ENCODE measurements at regions not wholly inside any gene's neighbourhood (a gene's known extent, or its start where the extent isn't known, plus 50 kb on each side); places are given as distances from the start of the nearest gene placed in this dataset.

DNA sequence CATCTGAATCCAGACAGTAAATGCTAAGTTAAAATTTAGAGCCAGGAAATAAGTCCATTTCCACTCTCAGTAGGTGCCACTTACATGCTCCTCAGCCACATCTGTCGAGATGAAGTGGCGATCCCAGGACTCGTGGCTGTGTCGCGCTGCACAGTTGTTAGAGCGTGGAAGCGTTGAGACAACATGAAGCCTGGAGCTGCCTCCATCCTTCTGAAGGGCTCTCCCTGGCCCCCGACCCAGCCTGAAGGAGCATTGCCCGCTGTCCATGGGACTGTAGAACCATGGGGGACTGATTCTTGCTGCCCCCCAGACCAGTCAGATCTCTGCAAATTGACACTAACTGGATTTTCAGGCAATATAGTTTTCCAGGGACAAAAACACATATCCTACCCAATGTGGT lies 58.9 kb downstream of the IRX1 start:
- no peaks in the 10 kb centered on the region for H3K36me3 Mint-ChIP-seq (ENCODE audit: low read depth, unreplicated experiment)
- DNase-seq (ENCODE audit: low read depth): no peak
- Histone ChIP-seq H3K4me1 (ENCODE audit: insufficient read depth, low read length) (no peaks in the 10 kb centered on the region), H3K9me3 (ENCODE audit: insufficient read depth, low read depth, low read length) (peaks cover 3% of the 10 kb centered on the region), H3K4me2 (ENCODE audit: low read length) (no peak overlapping the region), H3K27me3 (ENCODE audit: insufficient read depth, low read length) (no peaks in the 10 kb centered on the region), H3K9ac (ENCODE audit: low read length) (no peak overlapping the region), H3K27ac (ENCODE audit: low read depth, low read length) (no peak overlapping the region), H4K20me1 (ENCODE audit: insufficient read depth, low read length) (no peaks in the 10 kb centered on the region), H3K36me3 (ENCODE audit: insufficient read depth, low read length) (no peaks in the 10 kb centered on the region), H3K79me2 (ENCODE audit: insufficient read depth, low read length) (no peaks in the 10 kb centered on the region), H3K4me3 (ENCODE audit: insufficient read depth, low read depth, low read length) (no peak overlapping the region), H2AFZ (ENCODE audit: low read depth, low read length) (no peak overlapping the region)
- peaks cover 2% of the 10 kb centered on the region for H3K4me1 Mint-ChIP-seq (ENCODE audit: low read depth, unreplicated experiment)
- FAIRE-seq: no peak
- TF ChIP-seq, protein P1, sequence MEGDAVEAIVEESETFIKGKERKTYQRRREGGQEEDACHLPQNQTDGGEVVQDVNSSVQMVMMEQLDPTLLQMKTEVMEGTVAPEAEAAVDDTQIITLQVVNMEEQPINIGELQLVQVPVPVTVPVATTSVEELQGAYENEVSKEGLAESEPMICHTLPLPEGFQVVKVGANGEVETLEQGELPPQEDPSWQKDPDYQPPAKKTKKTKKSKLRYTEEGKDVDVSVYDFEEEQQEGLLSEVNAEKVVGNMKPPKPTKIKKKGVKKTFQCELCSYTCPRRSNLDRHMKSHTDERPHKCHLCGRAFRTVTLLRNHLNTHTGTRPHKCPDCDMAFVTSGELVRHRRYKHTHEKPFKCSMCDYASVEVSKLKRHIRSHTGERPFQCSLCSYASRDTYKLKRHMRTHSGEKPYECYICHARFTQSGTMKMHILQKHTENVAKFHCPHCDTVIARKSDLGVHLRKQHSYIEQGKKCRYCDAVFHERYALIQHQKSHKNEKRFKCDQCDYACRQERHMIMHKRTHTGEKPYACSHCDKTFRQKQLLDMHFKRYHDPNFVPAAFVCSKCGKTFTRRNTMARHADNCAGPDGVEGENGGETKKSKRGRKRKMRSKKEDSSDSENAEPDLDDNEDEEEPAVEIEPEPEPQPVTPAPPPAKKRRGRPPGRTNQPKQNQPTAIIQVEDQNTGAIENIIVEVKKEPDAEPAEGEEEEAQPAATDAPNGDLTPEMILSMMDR (IDR thresholded peaks at IDR 0.05; ENCODE audit: insufficient read depth, low read depth, low read length): no peak
- no peak for TF ChIP-seq EZH2 (IDR thresholded peaks at IDR 0.05; ENCODE audit: insufficient read depth, low read length)
- H3K27me3 Mint-ChIP-seq (ENCODE audit: low read depth, unreplicated experiment): peaks cover 29% of the 10 kb centered on the region
- no peak overlapping the region for H3K27ac Mint-ChIP-seq (ENCODE audit: unreplicated experiment)
- H3K9me3 Mint-ChIP-seq (ENCODE audit: unreplicated experiment): no peaks in the 10 kb centered on the region
- no peak overlapping the region for H3K4me3 Mint-ChIP-seq (ENCODE audit: unreplicated experiment)

DNA sequence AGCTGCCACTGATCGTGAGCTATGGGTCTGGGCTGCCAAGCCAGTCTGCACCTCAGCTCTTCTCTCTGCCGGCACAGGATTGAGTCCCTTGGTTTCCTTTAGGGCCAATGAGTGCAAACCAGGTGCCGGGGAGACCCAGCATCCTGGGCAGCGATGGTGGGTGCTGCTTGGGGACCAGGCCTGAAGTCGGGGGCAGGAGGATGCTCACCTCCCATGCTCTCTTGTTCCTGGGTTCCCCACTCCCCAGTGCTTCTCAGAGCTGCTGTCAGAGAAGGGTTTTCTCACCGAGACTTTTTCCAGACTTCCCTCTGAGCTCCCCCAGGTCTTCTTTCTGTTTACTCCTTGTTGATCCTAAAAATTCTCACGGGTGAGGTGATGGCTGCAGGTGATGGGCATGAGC lies 61.2 kb downstream of the IRX1 start:
- no peak overlapping the region for H3K27ac ChIP-seq (ENCODE audit: low read depth, low read length)
- DNase-seq (ENCODE audit: low read depth) (no peak), FAIRE-seq (no peak)
- H3K36me3 ChIP-seq (ENCODE audit: insufficient read depth, low read length): no peaks in the 10 kb centered on the region
- Mint-ChIP-seq H3K27ac (ENCODE audit: unreplicated experiment) (no peak overlapping the region), H3K4me1 (ENCODE audit: low read depth, unreplicated experiment) (peaks cover 3% of the 10 kb centered on the region), H3K27me3 (ENCODE audit: low read depth, unreplicated experiment) (peaks cover 21% of the 10 kb centered on the region), H3K4me3 (ENCODE audit: unreplicated experiment) (no peak overlapping the region), H3K9me3 (ENCODE audit: unreplicated experiment) (no peaks in the 10 kb centered on the region), H3K36me3 (ENCODE audit: low read depth, unreplicated experiment) (no peaks in the 10 kb centered on the region)
- H4K20me1 ChIP-seq (ENCODE audit: insufficient read depth, low read length): no peaks in the 10 kb centered on the region
- H3K4me1 ChIP-seq (ENCODE audit: insufficient read depth, low read length): no peaks in the 10 kb centered on the region
- H3K79me2 ChIP-seq (ENCODE audit: insufficient read depth, low read length): no peaks in the 10 kb centered on the region
- peaks cover 7% of the 10 kb centered on the region for H3K9me3 ChIP-seq (ENCODE audit: insufficient read depth, low read depth, low read length)
- no peaks in the 10 kb centered on the region for H3K27me3 ChIP-seq (ENCODE audit: insufficient read depth, low read length)
- H3K4me2 ChIP-seq (ENCODE audit: low read length): no peak overlapping the region
- no peak overlapping the region for H2AFZ ChIP-seq (ENCODE audit: low read depth, low read length)
- no peak overlapping the region for H3K4me3 ChIP-seq (ENCODE audit: insufficient read depth, low read depth, low read length)
- TF ChIP-seq, protein P1 (IDR thresholded peaks at IDR 0.05; ENCODE audit: insufficient read depth, low read depth, low read length): no peak
- TF ChIP-seq EZH2 (IDR thresholded peaks at IDR 0.05; ENCODE audit: insufficient read depth, low read length): no peak
- H3K9ac ChIP-seq (ENCODE audit: low read length): no peak overlapping the region

DNA sequence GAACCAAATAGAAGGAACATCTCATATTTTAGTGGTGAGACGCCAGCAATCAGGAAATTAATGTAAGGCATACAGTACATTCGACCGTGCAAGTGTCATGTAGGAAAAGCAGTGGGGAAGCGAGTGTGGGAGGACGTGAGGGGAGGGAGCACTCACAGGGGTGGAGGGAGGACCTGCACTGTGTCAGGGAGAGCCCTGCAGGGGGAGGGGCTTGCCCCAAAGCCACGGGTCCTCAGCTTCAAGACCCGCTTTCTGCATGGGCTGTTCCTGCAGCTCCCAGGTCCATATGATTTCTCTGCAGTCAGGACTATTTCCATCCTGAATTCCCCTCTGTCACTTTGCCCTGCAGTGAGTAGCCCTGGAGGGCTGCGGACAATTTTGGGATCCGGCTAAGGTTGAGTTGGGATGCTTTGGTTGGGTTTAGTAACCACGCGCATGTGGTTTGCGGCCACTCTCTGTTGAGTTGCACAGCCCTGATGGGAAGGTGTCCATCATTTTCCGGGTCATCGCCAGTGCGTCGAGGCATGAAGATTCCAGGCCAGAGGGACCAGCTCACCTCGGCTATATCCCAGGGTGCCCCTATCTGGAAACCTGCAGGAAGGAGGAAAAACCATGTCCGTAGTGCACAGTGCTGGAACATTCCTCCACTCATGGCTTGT lies 61.9 kb downstream of the IRX1 start:
- Mint-ChIP-seq H3K9me3 (ENCODE audit: unreplicated experiment) (no peaks in the 10 kb centered on the region), H3K27me3 (ENCODE audit: low read depth, unreplicated experiment) (peaks cover 21% of the 10 kb centered on the region), H3K36me3 (ENCODE audit: low read depth, unreplicated experiment) (no peaks in the 10 kb centered on the region), H3K27ac (ENCODE audit: unreplicated experiment) (no peak overlapping the region), H3K4me1 (ENCODE audit: low read depth, unreplicated experiment) (peaks cover 6% of the 10 kb centered on the region), H3K4me3 (ENCODE audit: unreplicated experiment) (no peak overlapping the region)
- no peak overlapping the region for H3K4me3 ChIP-seq (ENCODE audit: insufficient read depth, low read depth, low read length)
- TF ChIP-seq EZH2 (IDR thresholded peaks at IDR 0.05; ENCODE audit: insufficient read depth, low read length): no peak
- TF ChIP-seq, protein P1 (IDR thresholded peaks at IDR 0.05; ENCODE audit: insufficient read depth, low read depth, low read length): no peak
- no peaks in the 10 kb centered on the region for H3K27me3 ChIP-seq (ENCODE audit: insufficient read depth, low read length)
- H3K27ac ChIP-seq (ENCODE audit: low read depth, low read length): no peak overlapping the region
- DNase-seq (ENCODE audit: low read depth) (no peak), FAIRE-seq (no peak)
- H3K79me2 ChIP-seq (ENCODE audit: insufficient read depth, low read length): no peaks in the 10 kb centered on the region
- no peaks in the 10 kb centered on the region for H3K36me3 ChIP-seq (ENCODE audit: insufficient read depth, low read length)
- H4K20me1 ChIP-seq (ENCODE audit: insufficient read depth, low read length): no peaks in the 10 kb centered on the region
- peaks cover 7% of the 10 kb centered on the region for H3K9me3 ChIP-seq (ENCODE audit: insufficient read depth, low read depth, low read length)
- H3K4me1 ChIP-seq (ENCODE audit: insufficient read depth, low read length): no peaks in the 10 kb centered on the region
- no peak overlapping the region for H2AFZ ChIP-seq (ENCODE audit: low read depth, low read length)
- no peak overlapping the region for H3K4me2 ChIP-seq (ENCODE audit: low read length)
- H3K9ac ChIP-seq (ENCODE audit: low read length): no peak overlapping the region
